Pancreas (tissue), 10 donors: ENCODE measurements at regions not wholly inside any gene's neighbourhood (a gene's known extent, or its start where the extent isn't known, plus 50 kb on each side); places are given as distances from the start of the nearest gene placed in this dataset.

Experiments
- ATAC-seq, 4 donors: fragments of 200-7000 bp; cut with Tn5 transposase; one replicate each; pipeline versions ENCODE4 v1.8.0 to v1.9.1; 2020; ENCODE audit warnings: mild to moderate bottlenecking in 4 of 4, moderate library complexity in 4 of 4
- DNase-seq, 6 donors: peaks; one replicate each; pipeline ENCODE4 v3.0.0-alpha.2; 2020
- FAIRE-seq: peaks from 2 replicates; lab custom pipeline; 2012; peaks lifted over from hg19 to GRCh38; lab: Jason Lieb, UNC
- H3K27ac ChIP-seq, 4 donors: fragments of 200-600 bp; sonication (generic); 1 replicate in 3 of 4; 2 replicates in 1 of 4; pipeline versions ENCODE4 v1.5.0 to v1.8.0; 2020
- H3K27me3 ChIP-seq, 4 donors: fragments of 200-600 bp; one replicate each; pipeline ENCODE4 v1.8.0; 2021
- H3K36me3 ChIP-seq, 3 donors: fragments of 200-600 bp; sonication (generic) in 1 of 3; one replicate each; pipeline versions ENCODE4 v1.5.0 to v1.8.0; 2020 to 2021
- H3K4me1 ChIP-seq, 3 donors: fragments of 200-600 bp; one replicate each; pipeline ENCODE4 v1.8.0; 2021
- H3K4me3 ChIP-seq, 4 donors: fragments of 200-600 bp; sonication (generic) in 2 of 4; one replicate each; pipeline versions ENCODE4 v1.5.0 to v1.8.0; 2020 to 2021
- H3K9me3 ChIP-seq, 4 donors: fragments of 200-600 bp; one replicate each; pipeline ENCODE4 v1.8.0; 2021
- CTCF ChIP-seq, 4 donors: fragments of 200-600 bp; sonication (generic) in 3 of 4; IDR thresholded peaks; one replicate each; pipeline versions ENCODE4 v1.5.0 to v1.8.0; 2021; ENCODE audit warnings: antibody characterized with exemption in 4 of 4
- WGBS, 2 donors: extraction: QIAGEN DNeasy Blood & Tissue Kit; methylation state at CpG; one replicate each; pipeline ENCODE4 v1.1.7; 2013; 5-methylcytosine and 5-hydroxymethylcytosine counted together
- intact Hi-C, 3 donors: fragments of 100-400 bp; cut with DNase I; formaldehyde crosslinking; loops; one replicate each; pipeline versions ENCODE4 v1.11.1 to v1.14.2; 2022
- donor health status: healthy with polysubstance abuse.
- donor health status: DM: no; HTN: no; CAD: no; lungs with moderate emphysema.
- donor health status: DM: no; HTN: no; CAD: no.
- donor health status: control.
- donor health status: control.
- donor health status: Bipolar disorder and iron deficiency.
- donor health status: DM: yes; HTN: yes; CAD: no.
- donor health status: DM: no; HTN: no; CAD: no.
- donor health status: DM: no; HTN: no; CAD: no.
- donor health status: DM: yes; HTN: yes; CAD: no.

GRCh38 chr6:18328070-18328469 is 59.1 kb upstream of the RNF144B start:
- ATAC-seq (no peak), DNase-seq (no peak), FAIRE-seq (no peak)
- no peaks in the 10 kb centered on the region for H3K36me3 ChIP-seq
- peaks cover 0 to 5% (median 0%) of the 10 kb centered on the region in 3 donors for H3K4me1 ChIP-seq
- WGBS, 2 donors: 83 to 84% methylated on average over 2 of the region's 2 CpGs
- no peak for TF ChIP-seq CTCF (IDR thresholded peaks at IDR 0.05)
- intact Hi-C loops: loop anchor here in 2 of 3 donors (5.0 to 10.0 kb wide), 2 partner anchors 167 to 174 kb away; no protein-coding TSS in a partner anchor
- H3K9me3 ChIP-seq: no peaks in the 10 kb centered on the region
- H3K27ac ChIP-seq: peak overlapping the region in 2 of 4 donors; percentile 22 to 33
- no peaks in the 10 kb centered on the region for H3K27me3 ChIP-seq
- no peak overlapping the region for H3K4me3 ChIP-seq

GRCh38 chr6:18327626-18328025 is 59.5 kb upstream of the RNF144B start:
- Histone ChIP-seq H3K27ac (peak overlapping the region in 2 of 4 donors; percentile 22 to 33), H3K9me3 (no peaks in the 10 kb centered on the region), H3K4me3 (no peak overlapping the region), H3K36me3 (no peaks in the 10 kb centered on the region), H3K4me1 (peaks cover 0 to 5% (median 0%) of the 10 kb centered on the region in 3 donors), H3K27me3 (no peaks in the 10 kb centered on the region)
- FAIRE-seq (no peak), ATAC-seq (peak in 2 of 4 donors; percentile 11 to 26), DNase-seq (peak in 1 of 6 donors; percentile 15)
- TF ChIP-seq CTCF (IDR thresholded peaks at IDR 0.05): no peak
- intact Hi-C loops: loop anchor here in 2 of 3 donors (5.0 to 10.0 kb wide), 2 partner anchors 167 to 175 kb away; no protein-coding TSS in a partner anchor
- 81 to 94% methylated on average over 5 of the region's 5 CpGs for WGBS, 2 donors

- H3K4me1 ChIP-seq: peaks cover 0 to 5% (median 0%) of the 10 kb centered on the region in 3 donors
- FAIRE-seq (no peak), ATAC-seq (no peak), DNase-seq (no peak)
- no peaks in the 10 kb centered on the region for H3K9me3 ChIP-seq
- WGBS, 2 donors: 38 to 58% methylated on average over 6 of the region's 6 CpGs
- no peaks in the 10 kb centered on the region for H3K36me3 ChIP-seq
- no peaks in the 10 kb centered on the region for H3K27me3 ChIP-seq
- no peak for TF ChIP-seq CTCF (IDR thresholded peaks at IDR 0.05)
- no peak overlapping the region for H3K27ac ChIP-seq
- H3K4me3 ChIP-seq: no peak overlapping the region
- intact Hi-C loops: loop anchor here in 2 of 3 donors (5.0 to 10.0 kb wide), 2 partner anchors 168 to 175 kb away; no protein-coding TSS in a partner anchor
Measured at GRCh38 chr6:18326980-18327379, 60.2 kb upstream of the RNF144B start.

GRCh38 chr6:18326001-18326400 is 61.1 kb upstream of the RNF144B start:
- 83 to 88% methylated on average over 2 of the region's 2 CpGs for WGBS, 2 donors
- Histone ChIP-seq H3K36me3 (no peaks in the 10 kb centered on the region), H3K9me3 (no peaks in the 10 kb centered on the region), H3K4me1 (peaks cover 0 to 5% (median 0%) of the 10 kb centered on the region in 3 donors), H3K27me3 (no peaks in the 10 kb centered on the region), H3K27ac (no peak overlapping the region), H3K4me3 (no peak overlapping the region)
- no peak for TF ChIP-seq CTCF (IDR thresholded peaks at IDR 0.05)
- no peak for DNase-seq
- no peak for FAIRE-seq
- no peak for ATAC-seq
- intact Hi-C loops: loop anchor here in 2 of 3 donors (5.0 to 10.0 kb wide), 2 partner anchors 169 to 176 kb away; no protein-coding TSS in a partner anchor

- no peak for FAIRE-seq
- H3K27ac ChIP-seq: no peak overlapping the region
- ATAC-seq: peak in 2 of 4 donors; percentile 10 to 46
Measured at GRCh38 chr6:18324706-18325042, 60.3 kb upstream of the DEK start.

More at GRCh38 chr6:18324706-18325042, 60.3 kb upstream of the DEK start:
- no peaks in the 10 kb centered on the region for H3K27me3 ChIP-seq
- H3K4me1 ChIP-seq: peaks cover 0 to 5% (median 0%) of the 10 kb centered on the region in 3 donors
- DNase-seq: no peak
- intact Hi-C loops: loop anchor here (5.0 to 10.0 kb wide), 2 partner anchors 170 to 178 kb away; no protein-coding TSS in a partner anchor
- no peaks in the 10 kb centered on the region for H3K36me3 ChIP-seq
- no peaks in the 10 kb centered on the region for H3K9me3 ChIP-seq
- WGBS, 2 donors: 13 to 16% methylated on average over 4 of the region's 4 CpGs
- TF ChIP-seq CTCF (IDR thresholded peaks at IDR 0.05): no peak
- H3K4me3 ChIP-seq: no peak overlapping the region
